ENCODE measurements at regions not wholly inside any gene's neighbourhood (a gene's known extent, or its start where the extent isn't known, plus 50 kb on each side); places are given as distances from the start of the nearest gene placed in this dataset.

DNA sequence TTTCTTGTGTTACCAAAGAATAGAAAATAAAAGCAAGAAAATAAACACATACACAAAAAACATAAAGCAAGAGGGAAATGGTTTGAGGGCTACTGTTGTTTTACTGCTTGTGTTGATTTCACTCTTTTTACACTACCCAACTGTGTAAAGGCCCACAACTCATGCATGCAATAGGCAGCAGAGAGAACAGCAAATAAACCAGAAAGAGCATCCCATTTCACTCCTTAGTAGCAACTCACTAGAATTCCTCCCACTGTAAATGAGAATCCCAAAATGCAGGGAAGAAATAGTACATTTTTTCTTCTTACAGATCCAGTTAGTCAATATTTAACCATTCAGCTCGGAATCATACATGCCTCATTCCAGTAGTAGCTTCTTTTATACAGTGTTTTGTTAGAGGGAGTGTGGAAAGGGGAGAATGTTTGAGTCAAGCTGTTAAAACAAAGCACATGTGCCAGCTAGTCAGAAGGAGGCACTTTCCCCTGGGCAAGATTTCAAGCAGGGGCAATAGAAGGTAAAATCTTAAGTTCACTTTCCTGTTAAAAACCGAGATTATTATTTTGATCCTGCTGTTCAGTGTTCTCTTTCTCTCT lies 147.2 kb upstream of the FAM98A start:
- no peak overlapping the region for H3K9ac ChIP-seq
- H3K36me3 ChIP-seq, result no peaks in the 10 kb centered on the region
- H3K27ac ChIP-seq, result no peak overlapping the region
- no peaks in the 10 kb centered on the region for H4K20me1 ChIP-seq
- no peak overlapping the region for H3K4me3 ChIP-seq
- H3K4me1 ChIP-seq, result no peaks in the 10 kb centered on the region
- TF ChIP-seq Cebpa-rat (IDR thresholded peaks at IDR 0.05), result no peak
- no peak overlapping the region for H3K4me2 ChIP-seq
- no peaks in the 10 kb centered on the region for H3K27me3 ChIP-seq
- no peaks in the 10 kb centered on the region for H3K9me3 ChIP-seq

DNA sequence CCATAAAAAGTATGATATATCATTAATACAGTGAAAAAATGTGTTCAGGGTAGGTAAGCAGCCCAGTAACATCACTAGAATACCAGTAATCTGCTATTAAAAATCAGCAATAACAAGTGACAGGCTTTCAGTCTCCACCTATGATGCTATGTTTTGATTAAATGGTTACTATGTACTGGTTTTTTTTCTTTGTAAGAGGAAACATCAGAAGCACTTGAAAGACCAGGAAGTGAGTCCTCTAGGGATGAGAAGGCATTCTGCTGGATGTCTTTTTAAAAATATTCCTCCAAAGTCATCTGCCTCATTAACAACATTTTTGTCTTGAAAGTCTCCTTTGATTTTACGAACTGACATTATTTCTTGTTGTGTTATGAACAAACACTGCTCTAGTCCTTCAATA lies 136.0 kb upstream of the FAM98A start:
- H4K20me1 ChIP-seq, result no peaks in the 10 kb centered on the region
- H3K4me3 ChIP-seq, result no peak overlapping the region
- H3K27ac ChIP-seq, result no peak overlapping the region
- no peak overlapping the region for H3K4me2 ChIP-seq
- no peaks in the 10 kb centered on the region for H3K9me3 ChIP-seq
- H3K27me3 ChIP-seq, result no peaks in the 10 kb centered on the region
- H3K9ac ChIP-seq, result no peak overlapping the region
- no peak for TF ChIP-seq Cebpa-rat (IDR thresholded peaks at IDR 0.05)
- no peaks in the 10 kb centered on the region for H3K36me3 ChIP-seq
- peaks cover 10% of the 10 kb centered on the region for H3K4me1 ChIP-seq

DNA sequence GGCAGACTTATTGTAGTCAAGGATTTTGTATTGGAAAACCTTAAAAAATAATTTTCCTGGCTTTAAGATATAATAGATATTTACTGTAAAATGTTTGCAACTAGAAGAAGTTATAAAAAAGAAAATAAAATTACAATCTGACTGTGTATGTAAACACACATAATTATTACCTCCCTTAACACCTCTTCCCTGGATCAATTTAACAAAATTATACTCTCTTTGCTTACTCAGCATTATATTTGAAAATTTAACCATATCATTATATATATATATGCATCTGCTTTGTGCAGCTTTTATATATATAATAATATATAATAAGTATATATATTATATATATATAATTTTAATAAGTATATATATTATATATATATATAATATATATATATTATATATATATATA lies 131.7 kb upstream of the FAM98A start:
- Histone ChIP-seq H3K4me2 (no peak overlapping the region), H3K27ac (no peak overlapping the region), H3K36me3 (no peaks in the 10 kb centered on the region), H3K4me3 (no peak overlapping the region), H3K9ac (no peak overlapping the region), H3K9me3 (peaks cover 21% of the 10 kb centered on the region), H3K4me1 (peaks cover 19% of the 10 kb centered on the region), H3K27me3 (no peaks in the 10 kb centered on the region), H4K20me1 (no peaks in the 10 kb centered on the region)
- no peak for TF ChIP-seq Cebpa-rat (IDR thresholded peaks at IDR 0.05)

DNA sequence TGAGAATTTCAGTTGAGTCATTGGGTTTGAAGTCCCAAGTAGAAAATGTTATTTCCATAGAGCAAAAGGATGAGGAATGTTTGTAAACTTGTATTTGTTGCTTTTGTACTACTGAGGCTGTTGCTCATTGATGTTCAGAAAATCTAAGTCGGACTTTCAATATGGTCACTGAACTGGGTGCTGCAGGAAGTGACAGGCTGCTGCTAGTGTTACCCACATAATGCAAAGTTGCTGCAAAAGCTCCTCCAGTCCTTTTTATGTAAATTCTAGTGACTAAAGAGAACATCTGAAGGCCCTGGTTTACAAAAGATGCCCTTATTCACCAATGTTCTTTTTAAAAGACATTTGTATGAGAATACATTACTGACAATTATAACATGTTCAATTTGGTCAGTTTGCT lies 131.1 kb upstream of the FAM98A start:
- Histone ChIP-seq H3K27me3 (no peaks in the 10 kb centered on the region), H4K20me1 (no peaks in the 10 kb centered on the region), H3K9ac (no peak overlapping the region), H3K36me3 (no peaks in the 10 kb centered on the region), H3K4me3 (no peak overlapping the region), H3K9me3 (peaks cover 21% of the 10 kb centered on the region), H3K27ac (no peak overlapping the region), H3K4me2 (no peak overlapping the region), H3K4me1 (peaks cover 15% of the 10 kb centered on the region)
- TF ChIP-seq Cebpa-rat (IDR thresholded peaks at IDR 0.05), result no peak

DNA sequence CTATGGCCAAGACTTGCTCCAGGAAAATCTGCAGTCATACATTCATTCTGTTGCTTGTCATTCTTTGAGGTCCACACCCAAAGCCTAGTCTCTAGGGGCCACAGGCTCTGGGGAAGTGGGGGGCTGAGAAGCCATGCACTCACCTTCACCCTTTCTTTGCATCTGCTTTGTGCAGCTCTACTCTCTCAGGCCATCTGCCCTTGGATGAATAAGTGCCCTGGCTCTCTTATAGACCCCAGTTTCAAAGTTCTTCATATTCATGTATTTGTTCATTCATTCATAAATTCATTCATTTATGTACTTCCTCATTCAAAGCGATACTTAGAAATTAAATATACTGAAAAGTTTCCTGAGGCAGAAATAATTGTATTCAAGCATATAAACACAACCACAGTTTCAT lies 130.3 kb upstream of the FAM98A start:
- Histone ChIP-seq H3K27ac (no peak overlapping the region), H3K9me3 (peaks cover 21% of the 10 kb centered on the region), H3K4me3 (no peak overlapping the region), H3K4me2 (no peak overlapping the region), H3K4me1 (peaks cover 10% of the 10 kb centered on the region), H3K36me3 (no peaks in the 10 kb centered on the region), H3K27me3 (no peaks in the 10 kb centered on the region), H4K20me1 (no peaks in the 10 kb centered on the region), H3K9ac (no peak overlapping the region)
- TF ChIP-seq Cebpa-rat (IDR thresholded peaks at IDR 0.05), result no peak

DNA sequence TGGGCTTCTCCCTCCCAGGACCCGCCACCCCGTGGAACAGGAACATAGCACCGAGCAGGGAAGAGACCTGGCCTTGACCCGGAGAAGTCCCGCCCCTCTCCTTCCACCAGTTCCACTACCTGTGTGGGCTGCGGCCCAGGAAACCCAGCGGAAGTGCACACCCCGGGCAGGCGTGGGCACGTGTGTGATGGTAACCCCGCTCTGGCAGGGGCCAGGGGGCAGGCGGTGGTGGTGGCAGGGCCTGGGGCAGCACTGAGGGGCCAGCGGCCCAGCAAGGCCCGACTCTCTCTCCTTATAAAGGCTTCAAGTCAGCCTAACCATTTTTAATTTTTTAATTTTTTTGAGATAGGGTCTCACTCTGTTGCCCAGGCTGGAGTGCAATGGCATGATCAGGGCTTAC lies 129.0 kb upstream of the FAM98A start:
- Histone ChIP-seq H3K27ac (no peak overlapping the region), H3K4me2 (no peak overlapping the region), H3K27me3 (no peaks in the 10 kb centered on the region), H3K9me3 (peaks cover 21% of the 10 kb centered on the region), H4K20me1 (no peaks in the 10 kb centered on the region), H3K4me3 (no peak overlapping the region), H3K36me3 (no peaks in the 10 kb centered on the region), H3K4me1 (peaks cover 10% of the 10 kb centered on the region), H3K9ac (no peak overlapping the region)
- TF ChIP-seq Cebpa-rat (IDR thresholded peaks at IDR 0.05), result no peak

DNA sequence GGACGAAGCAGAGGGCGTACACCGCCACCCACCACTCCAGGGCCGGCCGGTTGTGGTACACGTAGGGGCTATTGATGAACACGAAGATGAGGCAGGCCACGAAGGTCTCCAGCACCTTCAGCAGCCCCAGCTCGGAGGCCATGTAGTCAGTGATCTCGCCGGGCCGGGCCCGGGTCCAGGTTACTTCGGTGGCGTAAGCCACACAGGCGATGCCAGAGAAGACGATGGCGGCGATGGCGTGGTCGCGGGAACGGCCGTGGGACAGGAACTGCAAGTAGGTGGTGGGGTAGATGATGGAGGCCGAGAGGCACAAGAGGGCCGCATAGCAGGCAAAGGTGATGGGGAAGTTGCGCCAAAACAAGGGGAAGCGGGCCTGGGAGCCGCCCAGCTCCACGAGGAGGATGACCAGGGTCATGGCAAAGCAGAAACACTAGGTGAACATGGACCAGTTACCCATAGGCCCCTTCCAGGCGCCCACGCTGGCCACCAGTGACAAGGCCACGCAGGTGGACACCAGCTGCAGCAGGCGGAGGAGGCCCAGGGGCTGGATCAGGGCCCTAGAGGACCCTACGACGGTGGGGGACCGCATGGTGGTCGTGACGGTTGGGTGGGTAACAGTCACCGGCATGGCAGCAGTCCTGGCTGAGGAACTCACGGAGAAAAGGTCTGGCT lies 128.4 kb upstream of the FAM98A start:
- TF ChIP-seq Cebpa-rat (IDR thresholded peaks at IDR 0.05), result no peak

DNA sequence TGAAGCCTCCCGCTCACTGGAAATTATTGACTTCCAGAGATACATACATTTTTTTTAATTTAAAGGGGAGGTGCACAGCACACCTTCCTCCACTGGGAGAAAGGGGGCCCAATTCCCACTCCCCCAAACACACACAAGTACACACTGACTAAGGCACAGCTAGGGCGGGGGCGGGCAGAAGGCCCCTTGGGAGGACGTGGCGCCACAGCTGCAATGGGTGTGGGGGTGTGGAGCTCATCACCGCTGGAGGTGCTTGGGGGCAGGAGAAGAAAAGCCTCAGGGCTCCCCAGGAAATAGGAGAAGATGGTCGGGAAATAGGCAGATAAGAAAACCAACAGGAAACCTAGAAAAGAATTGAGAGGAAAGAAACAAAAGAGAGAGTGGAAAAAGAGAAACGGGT lies 127.3 kb upstream of the FAM98A start:
- no peak overlapping the region for H3K9ac ChIP-seq
- H3K4me3 ChIP-seq, result no peak overlapping the region
- TF ChIP-seq Cebpa-rat (IDR thresholded peaks at IDR 0.05), result no peak
- H3K4me1 ChIP-seq, result peaks cover 10% of the 10 kb centered on the region
- no peaks in the 10 kb centered on the region for H3K27me3 ChIP-seq
- peaks cover 21% of the 10 kb centered on the region for H3K9me3 ChIP-seq
- H4K20me1 ChIP-seq, result no peaks in the 10 kb centered on the region
- peak overlapping the region; percentile 38; the same call in 1 of the 2 replicates for H3K27ac ChIP-seq
- peak overlapping the region; percentile 30 for H3K4me2 ChIP-seq
- H3K36me3 ChIP-seq, result no peaks in the 10 kb centered on the region

More for the DNA sequence above, 128.4 kb upstream of the FAM98A start:
- H3K4me2 ChIP-seq, result no peak overlapping the region
- no peaks in the 10 kb centered on the region for H3K27me3 ChIP-seq
- H3K27ac ChIP-seq, result no peak overlapping the region
- peaks cover 21% of the 10 kb centered on the region for H3K9me3 ChIP-seq
- H3K4me3 ChIP-seq, result no peak overlapping the region
- H3K9ac ChIP-seq, result no peak overlapping the region
- peaks cover 10% of the 10 kb centered on the region for H3K4me1 ChIP-seq
- H3K36me3 ChIP-seq, result no peaks in the 10 kb centered on the region
- H4K20me1 ChIP-seq, result no peaks in the 10 kb centered on the region

DNA sequence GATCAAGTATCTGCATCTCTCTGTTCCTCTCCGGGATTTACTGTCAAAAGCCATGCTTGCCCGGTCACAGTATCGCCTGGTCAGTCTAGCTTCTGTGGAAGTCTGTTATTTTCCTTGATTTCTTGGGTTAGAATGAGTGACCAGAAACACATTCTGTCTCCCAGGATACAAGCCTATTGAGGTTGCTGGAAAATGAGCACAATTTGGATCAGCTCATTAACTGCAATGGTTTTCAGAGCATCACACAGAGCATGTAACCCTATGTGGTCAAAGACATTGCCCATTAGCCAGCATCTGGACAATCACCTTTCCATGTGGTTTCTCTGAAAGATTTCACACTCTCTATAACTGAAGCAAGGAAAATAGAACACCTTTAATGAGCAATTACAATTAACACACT lies 124.2 kb upstream of the FAM98A start:
- peaks cover 21% of the 10 kb centered on the region for H3K9me3 ChIP-seq
- H3K4me2 ChIP-seq, result no peak overlapping the region
- peaks cover 10% of the 10 kb centered on the region for H3K4me1 ChIP-seq
- no peak for TF ChIP-seq Cebpa-rat (IDR thresholded peaks at IDR 0.05)
- H4K20me1 ChIP-seq, result no peaks in the 10 kb centered on the region
- H3K9ac ChIP-seq, result no peak overlapping the region
- no peaks in the 10 kb centered on the region for H3K36me3 ChIP-seq
- no peak overlapping the region for H3K4me3 ChIP-seq
- no peak overlapping the region for H3K27ac ChIP-seq
- H3K27me3 ChIP-seq, result no peaks in the 10 kb centered on the region

DNA sequence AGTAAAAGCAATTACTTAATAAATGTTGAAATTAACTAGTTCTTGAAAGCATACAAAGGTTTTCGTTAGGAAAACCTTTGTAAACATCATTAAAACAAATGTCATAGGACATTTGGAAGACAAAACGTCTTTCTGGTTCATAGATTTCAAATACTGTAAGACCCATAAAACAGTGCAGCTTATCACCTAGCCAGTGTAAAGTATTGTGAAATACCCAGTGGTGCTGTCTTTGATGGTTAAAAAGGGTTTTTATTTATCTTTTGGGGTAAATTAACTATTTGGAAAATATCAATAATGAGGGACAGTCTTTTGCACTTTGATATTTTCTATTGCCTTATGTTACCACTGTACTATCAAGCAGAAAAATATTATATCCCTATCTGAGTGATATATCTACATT lies 120.0 kb upstream of the FAM98A start:
- no peak overlapping the region for H3K4me2 ChIP-seq
- H3K27me3 ChIP-seq, result no peaks in the 10 kb centered on the region
- TF ChIP-seq Cebpa-rat (IDR thresholded peaks at IDR 0.05), result no peak
- H3K9ac ChIP-seq, result no peak overlapping the region
- no peaks in the 10 kb centered on the region for H3K4me1 ChIP-seq
- no peak overlapping the region for H3K27ac ChIP-seq
- H4K20me1 ChIP-seq, result no peaks in the 10 kb centered on the region
- H3K4me3 ChIP-seq, result no peak overlapping the region
- H3K9me3 ChIP-seq, result no peaks in the 10 kb centered on the region
- H3K36me3 ChIP-seq, result no peaks in the 10 kb centered on the region

Data from BLaER1 (cell line).